ENCODE measurements at regions not wholly inside any gene's neighbourhood (a gene's known extent, or its start where the extent isn't known, plus 50 kb on each side); places are given as distances from the start of the nearest gene placed in this dataset.

DNA sequence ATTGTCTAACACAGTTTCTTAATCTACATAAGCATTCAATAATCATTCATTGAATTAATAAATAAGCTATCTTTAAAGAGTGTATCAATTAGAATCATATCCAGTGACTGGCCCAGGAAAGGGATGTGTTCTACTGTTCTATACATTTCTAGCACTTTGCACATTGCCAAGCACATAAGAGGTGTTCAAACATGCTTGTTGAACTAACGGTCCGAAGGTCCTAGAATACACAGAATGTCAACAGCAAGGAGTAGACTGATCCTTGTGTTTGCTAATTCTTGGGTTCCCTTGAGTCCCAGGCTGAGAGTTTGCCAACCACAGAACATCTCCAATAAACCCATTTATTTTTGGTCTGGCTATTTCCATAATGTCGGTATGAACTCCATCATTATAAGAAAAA is 331.7 kb upstream of the DCC start:
- Mint-ChIP-seq H3K27me3 (no peaks in the 10 kb centered on the region), H3K4me3 (no peak overlapping the region), H3K27ac (no peak overlapping the region), H3K9me3 (peaks cover 6% of the 10 kb centered on the region), H3K36me3 (ENCODE audit: low read depth) (no peaks in the 10 kb centered on the region), H3K4me1 (no peaks in the 10 kb centered on the region)
- intact Hi-C loops (cut with micrococcal nuclease): loop anchor here (10.0 kb wide), 2 partner anchors 54 to 56 kb away; no protein-coding TSS in a partner anchor
- ATAC-seq (ENCODE audit: low read depth): no peak
- TF ChIP-seq, protein P1, sequence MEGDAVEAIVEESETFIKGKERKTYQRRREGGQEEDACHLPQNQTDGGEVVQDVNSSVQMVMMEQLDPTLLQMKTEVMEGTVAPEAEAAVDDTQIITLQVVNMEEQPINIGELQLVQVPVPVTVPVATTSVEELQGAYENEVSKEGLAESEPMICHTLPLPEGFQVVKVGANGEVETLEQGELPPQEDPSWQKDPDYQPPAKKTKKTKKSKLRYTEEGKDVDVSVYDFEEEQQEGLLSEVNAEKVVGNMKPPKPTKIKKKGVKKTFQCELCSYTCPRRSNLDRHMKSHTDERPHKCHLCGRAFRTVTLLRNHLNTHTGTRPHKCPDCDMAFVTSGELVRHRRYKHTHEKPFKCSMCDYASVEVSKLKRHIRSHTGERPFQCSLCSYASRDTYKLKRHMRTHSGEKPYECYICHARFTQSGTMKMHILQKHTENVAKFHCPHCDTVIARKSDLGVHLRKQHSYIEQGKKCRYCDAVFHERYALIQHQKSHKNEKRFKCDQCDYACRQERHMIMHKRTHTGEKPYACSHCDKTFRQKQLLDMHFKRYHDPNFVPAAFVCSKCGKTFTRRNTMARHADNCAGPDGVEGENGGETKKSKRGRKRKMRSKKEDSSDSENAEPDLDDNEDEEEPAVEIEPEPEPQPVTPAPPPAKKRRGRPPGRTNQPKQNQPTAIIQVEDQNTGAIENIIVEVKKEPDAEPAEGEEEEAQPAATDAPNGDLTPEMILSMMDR (IDR thresholded peaks at IDR 0.05): no peak
- DNase-seq: no peak
- POLR2A ChIA-PET: no interaction called here
- CTCF ChIA-PET: no interaction called here

DNA sequence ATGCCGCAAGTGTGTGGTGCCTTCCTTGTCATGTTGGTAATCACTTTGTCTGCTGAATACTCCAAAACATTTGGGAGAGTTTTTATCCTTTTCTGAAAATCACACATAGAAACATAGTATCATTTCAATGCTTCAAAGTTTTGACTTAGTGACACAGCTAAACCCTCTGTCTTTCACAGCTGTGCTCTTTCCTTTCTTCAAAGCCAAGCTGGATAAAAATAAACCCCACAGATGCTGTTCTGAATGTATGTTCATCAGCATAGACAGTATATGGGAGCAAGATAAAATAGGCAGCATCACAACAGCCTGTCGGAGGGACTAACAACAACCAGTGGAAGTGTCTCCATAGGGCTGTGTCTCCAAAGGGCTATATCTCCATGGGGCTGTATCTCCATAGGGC is 331.3 kb upstream of the DCC start:
- ATAC-seq (ENCODE audit: low read depth) (no peak), DNase-seq (no peak)
- TF ChIP-seq, protein P1 (IDR thresholded peaks at IDR 0.05): no peak
- intact Hi-C loops (cut with micrococcal nuclease): loop anchor here (10.0 kb wide), 2 partner anchors 54 to 56 kb away; no protein-coding TSS in a partner anchor
- ChIA-PET CTCF (no interaction called here), POLR2A (no interaction called here)
- Mint-ChIP-seq H3K27me3 (no peaks in the 10 kb centered on the region), H3K4me3 (no peak overlapping the region), H3K4me1 (no peaks in the 10 kb centered on the region), H3K36me3 (ENCODE audit: low read depth) (no peaks in the 10 kb centered on the region), H3K9me3 (peaks cover 6% of the 10 kb centered on the region), H3K27ac (no peak overlapping the region)

DNA sequence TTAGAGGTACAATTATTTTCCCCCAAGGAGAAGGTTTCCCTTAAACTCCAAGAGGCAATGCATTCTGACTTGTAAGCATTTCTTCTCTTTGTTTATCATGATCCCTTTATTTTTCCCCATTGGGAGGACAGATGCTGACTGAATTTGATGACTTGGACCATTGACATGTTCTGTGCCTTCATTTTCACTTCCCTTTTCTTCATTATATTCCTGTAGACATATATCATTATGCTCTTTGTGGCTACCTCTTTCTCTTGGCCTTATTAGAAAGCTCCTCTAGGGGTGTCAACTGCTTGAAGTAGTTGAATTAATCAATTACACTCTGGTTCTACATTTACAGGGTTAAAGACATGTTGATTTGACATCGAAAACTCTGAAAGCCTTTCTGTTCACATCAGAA is 330.0 kb upstream of the DCC start:
- Mint-ChIP-seq H3K27ac (no peak overlapping the region), H3K4me1 (no peaks in the 10 kb centered on the region), H3K9me3 (peaks cover 2% of the 10 kb centered on the region), H3K36me3 (ENCODE audit: low read depth) (no peaks in the 10 kb centered on the region), H3K4me3 (no peak overlapping the region), H3K27me3 (no peaks in the 10 kb centered on the region)
- ATAC-seq (ENCODE audit: low read depth) (no peak), DNase-seq (no peak)
- TF ChIP-seq, protein P1 (IDR thresholded peaks at IDR 0.05): no peak
- POLR2A ChIA-PET: no interaction called here
- CTCF ChIA-PET: no interaction called here
- intact Hi-C loops (cut with micrococcal nuclease): loop anchor here (10.0 kb wide), 2 partner anchors 55 kb away; no protein-coding TSS in a partner anchor

DNA sequence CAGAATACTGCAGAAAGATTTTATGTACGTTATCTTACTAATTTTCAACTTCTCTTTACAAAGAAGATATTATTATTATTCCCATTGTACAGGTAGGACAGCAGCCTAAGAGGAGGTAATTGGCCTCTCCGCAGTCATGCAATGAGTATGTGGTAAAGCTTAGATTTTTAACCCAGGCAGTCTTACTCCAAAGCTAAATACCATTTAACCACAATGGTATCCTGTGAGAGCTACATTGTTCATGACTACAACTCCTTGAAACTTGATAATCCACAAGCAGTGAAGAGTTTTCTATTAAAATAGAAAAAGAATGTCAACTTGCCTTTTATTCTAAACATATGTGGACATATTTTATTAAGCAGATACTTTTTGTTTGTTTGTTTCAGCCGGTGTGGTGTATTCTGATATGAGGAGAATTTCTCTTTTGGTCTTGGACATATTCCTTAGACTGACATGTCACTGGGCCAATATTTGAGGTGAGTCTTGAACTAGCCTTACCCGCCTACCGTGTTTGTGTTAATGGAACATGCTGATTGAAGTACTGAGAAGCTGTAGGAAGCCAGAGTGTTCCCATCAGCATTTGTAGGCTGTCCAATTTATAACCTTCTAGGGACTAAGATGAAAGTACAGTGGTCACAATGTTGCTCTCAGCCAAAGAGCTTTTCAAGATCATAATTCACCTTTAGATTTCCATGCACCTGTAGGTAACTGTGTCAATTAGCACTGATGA is 293.9 kb upstream of the DCC start:
- no peaks in the 10 kb centered on the region for H3K4me1 Mint-ChIP-seq
- peaks cover 2% of the 10 kb centered on the region for H3K9me3 Mint-ChIP-seq
- DNase-seq: no peak
- H3K27me3 Mint-ChIP-seq: no peaks in the 10 kb centered on the region
- TF ChIP-seq, protein P1 (IDR thresholded peaks at IDR 0.05): no peak
- no peak overlapping the region for H3K27ac Mint-ChIP-seq
- POLR2A ChIA-PET: no interaction called here
- no peak overlapping the region for H3K4me3 Mint-ChIP-seq
- H3K36me3 Mint-ChIP-seq (ENCODE audit: low read depth): no peaks in the 10 kb centered on the region
- intact Hi-C loops (cut with micrococcal nuclease): no loop called here
- CTCF ChIA-PET: no interaction called here
- ATAC-seq (ENCODE audit: low read depth): no peak

DNA sequence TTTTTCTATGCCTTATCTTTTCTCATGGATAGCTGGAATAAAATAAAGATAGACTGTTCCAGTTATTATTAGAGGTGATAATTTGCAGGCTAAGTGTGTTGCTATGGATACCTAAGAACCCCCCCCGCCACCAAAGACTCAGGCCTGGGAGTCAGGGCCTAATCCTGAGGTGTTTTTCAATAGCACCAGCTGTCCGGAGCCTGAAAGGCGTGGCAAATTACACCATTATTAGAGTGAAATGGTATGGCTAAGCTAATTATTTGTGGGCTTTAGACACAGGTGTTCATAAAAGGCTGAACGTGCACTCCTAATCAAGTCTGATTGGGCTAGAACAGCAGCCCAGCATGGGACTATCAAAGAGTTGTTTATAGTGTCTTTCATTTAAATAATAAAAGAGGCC is 293.2 kb upstream of the DCC start:
- H3K27ac Mint-ChIP-seq: no peak overlapping the region
- no peak for DNase-seq
- ChIA-PET POLR2A (no interaction called here), CTCF (no interaction called here)
- no peaks in the 10 kb centered on the region for H3K4me1 Mint-ChIP-seq
- no peak overlapping the region for H3K4me3 Mint-ChIP-seq
- TF ChIP-seq, protein P1 (IDR thresholded peaks at IDR 0.05): no peak
- no peak for ATAC-seq (ENCODE audit: low read depth)
- H3K27me3 Mint-ChIP-seq: no peaks in the 10 kb centered on the region
- peaks cover 2% of the 10 kb centered on the region for H3K9me3 Mint-ChIP-seq
- no peaks in the 10 kb centered on the region for H3K36me3 Mint-ChIP-seq (ENCODE audit: low read depth)
- intact Hi-C loops (cut with micrococcal nuclease): no loop called here

Measured in activated B cell treated with CpG ODN at 0.5 μM for 24 hours (primary cell).